PC-3 (cell line): ENCODE measurements at regions not wholly inside any gene's neighbourhood (a gene's known extent, or its start where the extent isn't known, plus 50 kb on each side); places are given as distances from the start of the nearest gene placed in this dataset.

Source experiments
- ATAC-seq: fragments of 200-7000 bp; cut with Tn5 transposase; 2 replicates; pipeline ENCODE4 v1.9.1; 2020; ENCODE audit warnings: mild to moderate bottlenecking, moderate library complexity
- BruUV-seq: library from RNA; stranded (reverse); fragments of 400-500 nt; replicated peaks from 2 replicates; lab custom pipeline; 2021; lab: Mats Ljungman, UMichigan
- CTCF ChIA-PET: fragments of 300-600 bp; sonication (Branson Sonifier 250); formaldehyde crosslinking; loops from one replicate; lab custom pipeline; 2022; ENCODE audit warnings: antibody characterized with exemption; lab: Charles Lee
- POLR2A ChIA-PET: fragments of 300-600 bp; sonication (Branson Sonifier 250); formaldehyde crosslinking; loops from one replicate; lab custom pipeline; 2022; ENCODE audit warnings: antibody characterized with exemption; ENCODE audit not compliant: unreplicated experiment; lab: Charles Lee
- DNase-seq: peaks from one replicate; pipeline ENCODE4 v3.0.0-alpha.2; 2015
- H2AFZ ChIP-seq: fragments of 300-600 bp; sonication (generic); 2 replicates; pipeline ENCODE4 v1.6.0; 2016; ENCODE audit warnings: antibody characterized with exemption, low read length
- H3F3A ChIP-seq: fragments of 300-600 bp; sonication (generic); one replicate; pipeline ENCODE4 v1.6.0; 2017; ENCODE audit warnings: antibody characterized with exemption, low read length, control low read depth, mild to moderate bottlenecking; ENCODE audit not compliant: unreplicated experiment
- H3K27ac ChIP-seq: fragments of 300-600 bp; sonication (generic); 2 replicates; pipeline ENCODE4 v1.5.1; 2016; ENCODE audit warnings: mild to moderate bottlenecking, low read length
- H3K27me3 ChIP-seq: fragments of 300-600 bp; sonication (generic); 2 replicates; pipeline ENCODE4 v1.6.1; 2016; ENCODE audit warnings: low read length, mixed read lengths
- H3K36me3 ChIP-seq: fragments of 300-600 bp; sonication (generic); 2 replicates; pipeline ENCODE4 v1.6.1; 2016; ENCODE audit warnings: low read depth, mixed run types, low read length, mixed read lengths
- H3K4me1 ChIP-seq: fragments of 300-600 bp; sonication (generic); 2 replicates; pipeline ENCODE4 v1.5.1; 2016; ENCODE audit warnings: low read length; ENCODE audit not compliant: insufficient read depth
- H3K4me2 ChIP-seq: fragments of 300-600 bp; sonication (generic); 2 replicates; pipeline ENCODE4 v1.6.0; 2016; ENCODE audit warnings: low read length
- H3K4me3 ChIP-seq: fragments of 300-600 bp; sonication (generic); 2 replicates; pipeline ENCODE4 v1.5.1; 2016; ENCODE audit warnings: mild to moderate bottlenecking, low read length, mixed read lengths
- H3K79me2 ChIP-seq: fragments of 300-600 bp; sonication (generic); 2 replicates; pipeline ENCODE4 v1.6.1; 2017; ENCODE audit warnings: low read length, mixed read lengths
- H3K9ac ChIP-seq: fragments of 300-600 bp; sonication (generic); 2 replicates; pipeline ENCODE4 v1.6.0; 2016; ENCODE audit warnings: mild to moderate bottlenecking, low read length
- H3K9me2 ChIP-seq: fragments of 300-600 bp; sonication (generic); replicated peaks from 2 replicates; pipeline ENCODE4 v1.6.1; 2016; ENCODE audit warnings: mixed run types, low read length, mixed read lengths
- H3K9me3 ChIP-seq: fragments of 300-600 bp; sonication (generic); 2 replicates; pipeline ENCODE4 v1.6.1; 2016; ENCODE audit warnings: low read length, mixed read lengths
- H4K20me1 ChIP-seq: fragments of 300-600 bp; sonication (generic); 2 replicates; pipeline ENCODE4 v1.6.1; 2016; ENCODE audit warnings: low read length, mixed read lengths
- CTCF ChIP-seq: fragments of 300-600 bp; sonication (generic); conservative IDR thresholded peaks from 2 replicates; pipeline ENCODE4 v1.5.1; 2017; ENCODE audit warnings: antibody characterized with exemption, low read depth, mild to moderate bottlenecking, low read length
- EZH2 ChIP-seq: fragments of 300-600 bp; sonication (generic); IDR thresholded peaks from one replicate; pipeline ENCODE4 v1.6.1; 2017; ENCODE audit warnings: antibody characterized with exemption, mild to moderate bottlenecking, low read length; ENCODE audit not compliant: unreplicated experiment
- EZH2phosphoT487 ChIP-seq: fragments of 300-600 bp; sonication (generic); IDR thresholded peaks from 2 replicates; pipeline ENCODE4 v1.6.1; 2018; ENCODE audit warnings: mild to moderate bottlenecking, antibody characterized with exemption, low read length, borderline replicate concordance
- intact Hi-C: fragments of 100-400 bp; cut with micrococcal nuclease; formaldehyde crosslinking; loops from 2 replicates; pipeline ENCODE4 v1.9.0; 2023

- Histone ChIP-seq H4K20me1 (no peaks in the 10 kb centered on the region), H3K36me3 (no peaks in the 10 kb centered on the region), H3F3A (no peaks in the 10 kb centered on the region), H3K9me2 (no peaks in the 10 kb centered on the region), H3K79me2 (no peaks in the 10 kb centered on the region), H3K4me2 (no peak overlapping the region), H3K27ac (no peak overlapping the region), H3K9me3 (no peaks in the 10 kb centered on the region), H2AFZ (no peak overlapping the region), H3K9ac (no peak overlapping the region), H3K4me1 (peaks cover 17% of the 10 kb centered on the region; the same call in 1 of the 2 replicates), H3K27me3 (no peaks in the 10 kb centered on the region), H3K4me3 (no peak overlapping the region)
- ATAC-seq: no peak
- TF ChIP-seq EZH2 (no peak), EZH2phosphoT487 (no peak), CTCF (no peak)
- CTCF ChIA-PET: no interaction called here
- intact Hi-C loops: no loop called here
- POLR2A ChIA-PET: no interaction called here
- BruUV-seq: no TSS peak
- DNase-seq: no peak
Measured at GRCh38 chr7:85702348-85702747, 515.5 kb upstream of the SEMA3D start.

GRCh38 chr7:85699482-85699881 lies 512.6 kb upstream of the SEMA3D start:
- no TSS peak for BruUV-seq
- Histone ChIP-seq H2AFZ (no peak overlapping the region), H3K36me3 (no peaks in the 10 kb centered on the region), H3K9ac (no peak overlapping the region), H3K4me2 (no peak overlapping the region), H3F3A (no peaks in the 10 kb centered on the region), H3K27ac (no peak overlapping the region), H3K79me2 (no peaks in the 10 kb centered on the region), H3K4me1 (peaks cover 31% of the 10 kb centered on the region), H3K27me3 (no peaks in the 10 kb centered on the region), H3K9me2 (no peaks in the 10 kb centered on the region), H3K4me3 (no peak overlapping the region), H4K20me1 (no peaks in the 10 kb centered on the region), H3K9me3 (no peaks in the 10 kb centered on the region)
- no peak for DNase-seq
- ChIA-PET POLR2A (no interaction called here), CTCF (no interaction called here)
- intact Hi-C loops: no loop called here
- ATAC-seq: no peak
- TF ChIP-seq CTCF (no peak), EZH2 (no peak), EZH2phosphoT487 (no peak)

- Histone ChIP-seq H3K9me2 (no peaks in the 10 kb centered on the region), H3F3A (no peaks in the 10 kb centered on the region), H3K27ac (peak overlapping the region; percentile 85), H4K20me1 (no peaks in the 10 kb centered on the region), H3K4me1 (peaks cover 37% of the 10 kb centered on the region), H3K36me3 (no peaks in the 10 kb centered on the region), H3K4me3 (peak overlapping the region; percentile 52), H3K9ac (0 out of 2 replicates have a peak overlapping the region, but pooled peaks have one; percentile 32), H3K27me3 (no peaks in the 10 kb centered on the region), H2AFZ (no peak overlapping the region), H3K4me2 (peak overlapping the region; percentile 84), H3K79me2 (no peaks in the 10 kb centered on the region), H3K9me3 (no peaks in the 10 kb centered on the region)
- TF ChIP-seq EZH2 (no peak), CTCF (no peak), EZH2phosphoT487 (no peak)
- ChIA-PET POLR2A (no interaction called here), CTCF (interaction anchor here (0.6 kb wide), 1 partner anchor 665 kb away, joined by 5 read pairs; no protein-coding TSS in a partner anchor)
- no TSS peak for BruUV-seq
- ATAC-seq: peak; percentile 92
- DNase-seq: peak; percentile 95
- intact Hi-C loops: loop anchor here (1.0 to 2.0 kb wide), 2 partner anchors 25 to 53 kb away; no protein-coding TSS in a partner anchor
Measured at GRCh38 chr7:85695533-85695932, 508.7 kb upstream of the SEMA3D start.
